A673 (cell line): ENCODE measurements at regions not wholly inside any gene's neighbourhood (a gene's known extent, or its start where the extent isn't known, plus 50 kb on each side); places are given as distances from the start of the nearest gene placed in this dataset.
"Not testable (repeated sequence)": the region's sequence is repeated elsewhere in the genome, so short reads cannot be mapped to it uniquely, and the experiment has no call there.

ENCODE experiments used
- BruUV-seq: library from RNA; stranded (reverse); fragments of 400-500 nt; replicated peaks from 2 replicates; lab custom pipeline; 2021; lab: Mats Ljungman, UMichigan
- CTCF ChIA-PET: fragments of 300-600 bp; sonication (Branson Sonifier 250); formaldehyde crosslinking; loops from one replicate; lab custom pipeline; 2022; ENCODE audit warnings: antibody characterized with exemption; lab: Charles Lee
- POLR2A ChIA-PET: fragments of 300-600 bp; sonication (Branson Sonifier 250); formaldehyde crosslinking; loops from one replicate; lab custom pipeline; 2022; ENCODE audit warnings: antibody characterized with exemption; ENCODE audit not compliant: low non-redundant PET; lab: Charles Lee
- DNase-seq: peaks from one replicate; pipeline ENCODE4 v3.0.0-alpha.2; 2015; ENCODE audit warnings: low spot score
- H3K27ac ChIP-seq: fragments of 200-600 bp; sonication (generic); 2 replicates; pipeline ENCODE4 v1.5.1; 2016; ENCODE audit warnings: mixed run types, low read depth, mild to moderate bottlenecking, mixed read lengths, antibody characterized with exemption, low read length; ENCODE audit not compliant: poor library complexity, severe bottlenecking
- H3K27me3 ChIP-seq: fragments of 200-600 bp; sonication (generic); replicated peaks from 2 replicates; pipeline ENCODE4 v1.6.1; 2017; ENCODE audit warnings: mixed run types, low read depth, mild to moderate bottlenecking, mixed read lengths, antibody characterized with exemption, low read length; ENCODE audit not compliant: insufficient read depth, poor library complexity
- H3K36me3 ChIP-seq: fragments of 200-600 bp; sonication (generic); 2 replicates; pipeline ENCODE4 v1.6.1; 2016; ENCODE audit warnings: mixed run types, mild to moderate bottlenecking, mixed read lengths, antibody characterized with exemption, low read length; ENCODE audit not compliant: insufficient read depth, poor library complexity, severe bottlenecking
- H3K4me1 ChIP-seq: fragments of 200-600 bp; sonication (generic); 2 replicates; pipeline ENCODE4 v1.6.1; 2017; ENCODE audit warnings: mixed run types, mild to moderate bottlenecking, mixed read lengths, antibody characterized with exemption, low read length; ENCODE audit not compliant: insufficient read depth, poor library complexity, severe bottlenecking
- H3K4me3 ChIP-seq: fragments of 200-600 bp; sonication (generic); 2 replicates; pipeline ENCODE4 v1.5.1; 2016; ENCODE audit warnings: low read depth, mixed run types, mild to moderate bottlenecking, mixed read lengths, low read length; ENCODE audit not compliant: poor library complexity, severe bottlenecking
- H3K9me3 ChIP-seq: fragments of 200-600 bp; sonication (generic); 2 replicates; pipeline ENCODE4 v1.6.1; 2016; ENCODE audit warnings: mixed run types, low read depth, mild to moderate bottlenecking, mixed read lengths, antibody characterized with exemption, low read length; ENCODE audit not compliant: poor library complexity, severe bottlenecking
- intact Hi-C: fragments of 100-400 bp; cut with micrococcal nuclease; formaldehyde crosslinking; loops from one replicate; pipeline ENCODE4 v1.10.0; 2022; ENCODE audit not compliant: unreplicated experiment

- H3K36me3 ChIP-seq, POLR2A ChIA-PET, DNase-seq, H3K4me3 ChIP-seq, intact Hi-C loops, BruUV-seq, CTCF ChIA-PET, H3K27me3 ChIP-seq, H3K4me1 ChIP-seq, H3K9me3 ChIP-seq, H3K27ac ChIP-seq: not testable (repeated sequence)
Observed at GRCh38 chr1:146308892-146309291, 80.1 kb upstream of the NOTCH2NLA start.

- H3K36me3 ChIP-seq, CTCF ChIA-PET, BruUV-seq, intact Hi-C loops, H3K4me3 ChIP-seq, H3K27me3 ChIP-seq, DNase-seq, H3K27ac ChIP-seq, H3K9me3 ChIP-seq, POLR2A ChIA-PET, H3K4me1 ChIP-seq: not testable (repeated sequence)
Observed at GRCh38 chr1:146308152-146308551, 79.3 kb upstream of the NOTCH2NLA start.

- H3K9me3 ChIP-seq, H3K27ac ChIP-seq, DNase-seq, POLR2A ChIA-PET, H3K27me3 ChIP-seq, H3K4me3 ChIP-seq, BruUV-seq, H3K36me3 ChIP-seq, H3K4me1 ChIP-seq, CTCF ChIA-PET, intact Hi-C loops: not testable (repeated sequence)
Observed at GRCh38 chr1:146307632-146308031, 78.8 kb upstream of the NOTCH2NLA start.

GRCh38 chr1:146306651-146307050, 77.8 kb upstream of the NOTCH2NLA start:
- H3K27me3 ChIP-seq, H3K27ac ChIP-seq, BruUV-seq, H3K9me3 ChIP-seq, H3K4me3 ChIP-seq, CTCF ChIA-PET, POLR2A ChIA-PET, H3K36me3 ChIP-seq, H3K4me1 ChIP-seq, intact Hi-C loops, DNase-seq: not testable (repeated sequence)

GRCh38 chr1:146305442-146305841, 76.6 kb upstream of the NOTCH2NLA start:
- H3K9me3 ChIP-seq, H3K4me3 ChIP-seq, H3K27ac ChIP-seq, POLR2A ChIA-PET, H3K4me1 ChIP-seq, DNase-seq, BruUV-seq, intact Hi-C loops, H3K27me3 ChIP-seq, CTCF ChIA-PET, H3K36me3 ChIP-seq: not testable (repeated sequence)

- BruUV-seq, intact Hi-C loops, H3K4me1 ChIP-seq, H3K27ac ChIP-seq, H3K9me3 ChIP-seq, H3K27me3 ChIP-seq, H3K36me3 ChIP-seq, H3K4me3 ChIP-seq, DNase-seq, CTCF ChIA-PET, POLR2A ChIA-PET: not testable (repeated sequence)
Observed at GRCh38 chr1:146298575-146298897, 69.7 kb upstream of the NOTCH2NLA start.

GRCh38 chr1:146297781-146298574, 69.2 kb upstream of the NOTCH2NLA start:
- H3K27ac ChIP-seq, CTCF ChIA-PET, intact Hi-C loops: not testable (repeated sequence)

More at GRCh38 chr1:146297781-146298574, 69.2 kb upstream of the NOTCH2NLA start:
- POLR2A ChIA-PET, DNase-seq, H3K27me3 ChIP-seq, H3K9me3 ChIP-seq, H3K4me3 ChIP-seq, H3K4me1 ChIP-seq, BruUV-seq, H3K36me3 ChIP-seq: not testable (repeated sequence)
